ENCODE measurements at regions not wholly inside any gene's neighbourhood (a gene's known extent, or its start where the extent isn't known, plus 50 kb on each side); places are given as distances from the start of the nearest gene placed in this dataset.

DNA sequence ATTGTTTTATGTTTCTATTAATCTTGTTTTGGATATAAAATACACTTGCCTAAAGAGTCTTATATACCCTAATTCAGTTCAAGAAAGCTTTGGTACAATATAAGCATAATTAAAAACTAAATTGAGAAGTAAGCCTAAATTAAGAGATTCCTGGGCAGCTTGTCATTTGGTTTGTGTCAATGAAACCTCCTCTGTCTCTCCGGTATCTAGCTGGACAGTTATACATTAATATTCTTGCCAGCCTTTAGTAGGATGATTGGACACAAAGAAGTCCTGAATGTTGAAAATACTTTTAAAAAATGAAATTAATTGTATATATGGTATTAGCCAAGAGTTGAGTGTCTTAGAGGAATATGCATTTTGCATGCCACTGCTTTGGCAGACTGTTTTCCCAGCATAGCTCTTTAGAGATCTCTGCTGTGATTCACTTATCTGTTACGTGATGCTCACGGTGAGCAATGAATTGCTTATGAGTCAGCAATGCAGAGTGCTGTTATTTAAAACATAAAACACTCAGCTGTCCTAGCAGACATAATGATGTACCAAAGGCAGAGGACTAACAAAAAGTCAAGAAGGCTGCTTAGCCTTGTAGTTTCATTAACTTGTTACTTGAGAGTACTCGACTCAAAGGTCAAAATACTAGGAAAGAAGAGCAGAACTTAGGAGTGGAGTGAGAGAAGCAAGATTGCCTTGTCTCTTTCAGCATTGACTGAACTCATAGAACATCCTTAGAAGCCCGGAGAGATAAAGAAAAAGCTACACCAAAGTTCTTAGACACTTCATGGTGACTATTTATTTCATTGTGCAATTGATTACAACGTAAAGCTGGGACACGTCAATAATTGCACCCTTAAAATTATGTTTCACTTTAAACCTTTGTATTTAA lies 1296.1 kb upstream of the PCDH7 start:
- peak; percentile 26 for DNase-seq (ENCODE audit: extremely low read depth, low read depth)

DNA sequence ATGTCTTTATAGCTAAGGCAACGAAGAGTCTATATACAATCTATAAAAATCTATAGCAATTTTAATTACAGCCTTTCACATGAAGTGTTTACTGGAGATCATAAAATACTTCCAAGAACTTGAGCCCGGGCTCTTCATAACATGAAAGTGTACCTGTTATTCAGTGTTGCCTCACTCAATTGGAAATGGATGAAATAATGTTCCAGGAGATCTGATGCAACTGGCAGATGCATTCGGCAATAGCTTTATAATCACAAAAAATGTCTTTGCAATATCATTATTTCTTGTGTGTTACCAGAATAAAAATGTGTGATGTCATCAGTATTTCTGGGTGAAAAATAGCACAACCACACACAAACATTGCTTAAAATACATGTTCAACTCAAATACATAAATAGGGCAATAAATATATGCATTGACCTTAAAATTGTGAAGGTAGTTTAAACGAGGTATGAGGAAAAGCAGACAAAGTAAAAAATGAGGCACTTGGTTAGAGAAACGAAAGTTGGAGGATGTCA lies 1266.8 kb upstream of the PCDH7 start:
- DNase-seq (ENCODE audit: extremely low read depth, low read depth) = no peak

DNA sequence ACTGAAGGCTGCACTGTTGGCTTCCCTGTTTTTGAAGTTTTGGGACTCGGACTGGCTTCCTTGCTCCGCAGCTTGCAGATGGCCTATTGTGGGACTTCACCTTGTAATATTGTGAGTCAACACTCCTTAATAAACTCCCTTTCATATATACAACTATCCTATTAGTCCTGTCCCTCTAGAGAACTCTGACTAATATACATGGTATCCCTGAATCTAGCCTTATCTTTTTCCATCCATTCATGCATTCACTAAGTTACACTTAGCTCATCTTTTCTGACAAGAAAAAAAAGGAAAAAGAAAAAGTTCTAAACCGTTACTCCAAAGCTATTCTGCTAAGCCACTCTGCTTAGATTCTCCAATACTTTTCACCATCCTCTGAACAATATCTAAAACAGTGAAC lies 1260.2 kb upstream of the PCDH7 start:
- no peak for DNase-seq (ENCODE audit: extremely low read depth, low read depth)

DNA sequence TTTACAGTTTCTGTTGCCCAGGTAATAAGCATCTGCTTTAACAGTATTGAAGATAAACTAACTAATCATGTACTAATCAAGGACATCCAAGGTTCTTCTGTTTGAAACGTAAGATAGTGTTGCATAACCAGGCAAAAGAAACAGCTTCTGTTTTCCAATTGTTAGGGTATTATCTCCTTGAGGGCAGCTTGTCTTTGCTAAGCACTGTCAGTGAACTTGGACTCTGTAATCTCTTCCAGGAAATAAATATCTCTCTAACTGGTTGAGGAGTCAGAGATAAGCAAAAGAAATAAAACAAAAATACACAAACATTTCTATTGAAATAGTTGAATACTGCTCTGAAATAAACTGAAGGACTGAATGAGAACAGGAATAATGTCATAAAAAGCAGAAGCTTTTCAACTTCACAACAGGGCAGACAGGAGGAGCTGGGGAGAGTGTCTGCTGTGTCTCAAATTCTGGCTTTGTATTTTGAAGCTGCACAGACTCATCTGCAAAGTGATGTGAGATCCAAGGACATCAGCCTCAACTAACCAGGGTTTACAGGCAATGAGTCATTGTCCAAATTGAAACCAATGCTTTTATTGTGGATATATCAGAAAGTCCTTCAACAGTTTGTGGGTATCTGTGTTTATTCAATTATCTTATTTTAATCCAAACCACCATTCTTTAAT lies 1253.0 kb upstream of the PCDH7 start:
- DNase-seq (ENCODE audit: extremely low read depth, low read depth) = no peak

Small RNAs in the stretch of these regions (small RNA-seq; reads per million reads assigned to genes)
- gene RF00019 (0 reads per million in 2 experiments), gene RN7SL101P (0 reads per million in 2 experiments)
